NCI-H748 treated with DMSO at 0.1 percent for 48 hours (cell line): ENCODE measurements at regions not wholly inside any gene's neighbourhood (a gene's known extent, or its start where the extent isn't known, plus 50 kb on each side); places are given as distances from the start of the nearest gene placed in this dataset.

ENCODE experiments used
- DNase-seq: peaks from one replicate; lab custom pipeline; 2025; lab: John Stamatoyannopoulos, UW

DNA sequence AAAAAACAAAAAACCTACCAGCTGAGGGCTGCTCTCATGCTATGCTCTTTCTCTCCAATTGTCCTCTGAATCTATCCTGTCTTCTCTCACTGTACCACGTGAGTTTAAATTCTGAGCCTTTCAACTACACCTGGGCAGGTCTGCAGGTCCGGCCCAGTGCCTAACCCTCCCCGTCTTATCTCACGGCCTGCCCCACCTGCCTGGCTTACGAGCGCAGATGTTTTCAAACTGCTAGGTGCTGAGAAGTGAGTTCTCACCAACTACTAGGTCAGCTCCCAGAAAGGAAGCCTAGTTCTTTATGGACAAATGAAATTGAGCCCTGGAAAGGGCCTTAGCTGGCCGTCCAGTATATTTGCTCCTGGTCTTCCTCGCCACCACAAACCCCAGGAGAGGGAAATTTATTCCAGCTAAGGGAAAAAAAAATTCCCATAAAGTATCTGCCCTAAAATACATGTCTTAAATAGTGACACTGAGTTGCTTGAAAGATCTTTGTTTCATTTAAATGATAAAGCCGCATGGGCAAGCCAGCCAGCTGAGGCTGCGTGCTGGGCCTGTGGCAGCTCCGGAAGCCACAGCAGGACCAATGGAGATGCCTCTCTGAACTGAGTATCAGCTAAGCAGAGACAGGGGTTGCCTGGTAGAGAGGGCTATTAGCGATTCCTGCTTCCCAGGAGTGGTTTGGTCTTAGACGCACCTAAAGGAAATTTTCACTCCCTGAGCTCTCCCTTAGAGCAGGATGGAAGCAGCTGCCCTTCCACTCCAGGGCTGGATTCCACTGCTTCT, 92.5 kb upstream of the NCK2 start:
- DNase-seq = no peak

DNA sequence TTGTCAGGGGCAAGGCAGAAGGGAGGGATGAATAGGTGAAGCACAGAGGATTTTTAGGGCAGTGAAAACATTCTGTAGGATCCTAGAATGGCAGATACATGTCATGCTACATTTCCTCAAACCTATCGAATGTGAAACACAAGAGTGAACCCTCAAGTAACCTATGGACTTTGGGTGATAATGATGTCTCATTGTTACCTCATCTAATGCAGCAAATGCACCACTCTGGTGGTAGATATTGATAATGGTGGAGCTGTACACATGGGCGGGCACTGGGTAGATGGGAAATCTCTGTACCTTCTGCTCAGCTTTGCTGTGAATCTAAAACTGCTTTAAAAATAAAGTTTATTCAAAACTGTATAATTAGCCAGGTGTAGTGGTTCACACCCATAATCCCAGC, 95.2 kb upstream of the NCK2 start:
- no peak for DNase-seq

DNA sequence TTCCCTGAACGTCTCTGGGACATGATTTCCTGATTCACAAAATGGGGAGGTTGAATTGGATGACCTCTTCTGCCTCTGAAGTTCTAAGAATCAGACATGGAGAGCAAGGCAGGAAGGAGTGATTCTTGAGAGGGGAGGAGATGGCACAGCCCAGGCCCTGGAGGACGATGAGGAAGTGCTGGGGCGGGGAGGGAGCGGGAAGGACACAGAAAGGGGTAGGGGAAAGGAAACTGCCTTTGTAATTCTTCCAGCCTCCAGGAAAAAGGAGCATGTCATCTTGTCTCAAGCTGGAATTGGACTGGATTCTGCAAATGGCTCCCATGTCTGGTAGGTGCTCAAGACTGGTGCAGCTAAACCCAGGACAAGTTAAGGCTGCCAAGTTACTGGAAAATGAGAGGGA, 97.0 kb upstream of the NCK2 start:
- no peak for DNase-seq

DNA sequence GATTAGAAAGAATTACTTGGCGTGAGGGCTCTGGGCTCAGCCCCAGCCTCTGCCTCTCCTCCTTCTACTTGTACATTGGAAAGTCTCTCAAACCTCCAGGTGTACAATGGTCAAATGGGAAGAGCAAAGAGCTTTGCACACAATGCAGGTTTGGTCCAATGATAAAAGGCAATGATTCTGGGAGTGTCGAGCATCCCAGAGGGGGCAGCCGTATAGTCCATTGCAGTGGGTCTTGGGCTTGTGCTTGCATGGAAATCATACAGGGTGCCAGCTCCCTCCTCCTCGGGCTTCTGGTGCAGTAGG, 98.0 kb upstream of the NCK2 start:
- no peak for DNase-seq

DNA sequence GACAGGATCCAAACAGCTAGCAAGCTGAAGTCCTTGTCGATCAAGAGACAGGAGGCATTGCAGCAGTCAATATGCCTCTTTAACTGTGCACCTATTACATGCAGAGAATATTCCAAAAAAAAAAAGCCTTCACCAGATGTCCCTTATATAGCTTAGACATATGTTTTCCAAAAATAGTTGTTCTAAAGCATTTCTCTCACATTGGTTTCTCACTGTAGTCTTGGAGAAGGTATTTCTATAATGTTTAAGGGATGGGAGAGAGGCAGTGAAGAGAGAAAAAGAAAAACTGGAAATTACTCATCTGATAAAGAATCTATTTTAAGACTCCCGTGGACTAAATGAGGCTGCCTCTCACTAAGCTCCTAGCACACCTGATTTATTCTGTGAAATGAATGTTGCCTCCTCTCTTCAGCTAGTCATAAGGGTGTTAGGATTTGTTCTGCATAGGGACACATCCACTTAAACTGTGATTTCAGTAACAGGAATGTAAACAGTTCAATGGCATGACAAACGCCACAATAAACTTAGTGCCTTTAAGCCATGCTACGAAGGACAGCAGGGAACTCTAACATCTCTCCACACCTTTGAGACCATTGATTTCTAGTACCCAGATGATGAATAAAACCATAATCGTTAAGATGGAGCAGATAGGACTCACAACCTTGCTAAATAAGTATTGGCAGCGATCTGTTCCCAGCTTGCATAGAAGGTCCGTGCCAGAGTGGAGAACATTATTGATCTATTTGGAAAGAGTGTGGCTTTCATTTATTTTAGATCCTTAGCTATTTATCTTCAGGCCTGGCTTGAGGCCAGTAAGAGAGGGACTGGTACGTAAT, 98.6 kb upstream of the NCK2 start:
- no peak for DNase-seq

DNA sequence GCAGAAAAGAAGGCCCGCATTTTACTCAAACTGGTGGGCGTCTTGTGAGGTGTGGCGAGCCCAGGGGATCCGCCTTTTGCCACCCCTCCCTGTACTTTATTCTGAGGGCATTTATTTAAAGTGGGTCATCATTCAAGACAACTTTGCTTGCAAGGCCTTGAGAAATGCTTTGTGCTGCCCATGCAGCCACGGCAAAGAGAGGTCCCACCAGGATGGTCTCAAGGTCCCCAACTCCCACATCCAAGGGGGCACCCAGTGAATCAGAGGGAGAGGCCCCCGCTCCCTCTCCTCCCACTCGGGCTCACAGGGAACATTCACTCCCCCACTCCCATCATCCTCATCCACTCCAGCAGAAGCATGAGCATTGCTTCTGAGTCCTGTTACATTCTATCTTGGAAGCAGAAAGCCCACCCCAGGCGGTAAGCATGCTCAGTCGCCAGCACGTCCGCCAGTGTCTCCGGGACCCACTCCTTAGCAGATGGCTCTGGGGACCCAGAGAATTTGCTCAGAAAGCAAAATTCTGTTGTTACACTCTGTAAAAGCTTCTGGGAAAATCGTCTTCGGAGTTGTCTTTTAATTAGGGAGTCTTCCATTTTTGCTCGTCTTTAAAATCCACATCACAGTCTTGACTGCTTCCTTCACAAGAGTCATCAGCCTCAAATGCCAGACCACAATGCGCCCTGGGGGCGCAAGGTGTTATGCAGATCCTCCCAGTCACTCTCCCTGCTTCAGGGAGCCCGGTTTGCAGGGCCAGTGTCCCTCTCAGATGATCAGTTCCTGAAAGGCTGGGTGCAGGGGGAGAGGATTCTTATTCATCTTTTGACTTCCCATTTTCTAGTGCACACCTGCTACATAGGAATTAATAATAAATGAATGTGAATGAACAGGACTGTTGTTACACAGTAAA, 99.4 kb upstream of the NCK2 start:
- no peak for DNase-seq

DNA sequence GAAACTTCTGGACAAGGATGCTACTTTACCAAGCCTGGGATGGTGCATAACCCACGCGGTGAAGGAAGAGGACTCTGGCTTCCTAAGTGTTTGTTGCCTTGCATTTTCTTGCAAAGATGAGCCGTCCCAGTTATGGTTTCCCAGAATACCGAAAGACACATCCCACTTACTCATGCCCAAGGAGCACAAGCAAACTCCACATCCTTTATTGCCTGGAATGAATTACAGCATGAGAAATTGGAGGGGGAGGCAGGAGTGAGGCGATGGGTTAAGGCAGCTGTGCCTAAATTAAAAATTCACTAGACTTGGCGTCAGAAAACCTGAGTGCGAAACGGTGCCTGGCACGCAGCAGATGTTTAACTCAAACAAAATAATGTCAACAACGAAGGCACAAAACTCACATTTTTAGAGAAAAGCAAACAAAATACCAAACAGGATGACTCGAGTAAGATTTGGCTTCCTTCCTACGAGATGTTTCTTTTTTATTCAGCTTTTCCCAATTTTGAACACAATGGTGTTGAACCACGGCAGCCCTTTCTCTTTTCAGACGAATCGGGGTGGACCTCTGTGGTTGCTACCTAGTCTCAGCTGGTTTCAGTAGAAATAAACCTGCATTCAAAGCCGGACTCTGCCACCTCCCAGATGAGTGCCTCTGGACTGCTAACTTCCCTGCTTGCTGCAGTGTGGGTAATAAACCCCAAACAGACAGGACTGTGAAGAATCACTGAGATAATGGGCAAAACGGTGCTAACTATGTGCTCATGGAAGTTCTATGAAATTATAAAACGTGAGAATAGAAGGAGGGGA, 100.3 kb upstream of the NCK2 start:
- DNase-seq = peak; percentile 11

DNA sequence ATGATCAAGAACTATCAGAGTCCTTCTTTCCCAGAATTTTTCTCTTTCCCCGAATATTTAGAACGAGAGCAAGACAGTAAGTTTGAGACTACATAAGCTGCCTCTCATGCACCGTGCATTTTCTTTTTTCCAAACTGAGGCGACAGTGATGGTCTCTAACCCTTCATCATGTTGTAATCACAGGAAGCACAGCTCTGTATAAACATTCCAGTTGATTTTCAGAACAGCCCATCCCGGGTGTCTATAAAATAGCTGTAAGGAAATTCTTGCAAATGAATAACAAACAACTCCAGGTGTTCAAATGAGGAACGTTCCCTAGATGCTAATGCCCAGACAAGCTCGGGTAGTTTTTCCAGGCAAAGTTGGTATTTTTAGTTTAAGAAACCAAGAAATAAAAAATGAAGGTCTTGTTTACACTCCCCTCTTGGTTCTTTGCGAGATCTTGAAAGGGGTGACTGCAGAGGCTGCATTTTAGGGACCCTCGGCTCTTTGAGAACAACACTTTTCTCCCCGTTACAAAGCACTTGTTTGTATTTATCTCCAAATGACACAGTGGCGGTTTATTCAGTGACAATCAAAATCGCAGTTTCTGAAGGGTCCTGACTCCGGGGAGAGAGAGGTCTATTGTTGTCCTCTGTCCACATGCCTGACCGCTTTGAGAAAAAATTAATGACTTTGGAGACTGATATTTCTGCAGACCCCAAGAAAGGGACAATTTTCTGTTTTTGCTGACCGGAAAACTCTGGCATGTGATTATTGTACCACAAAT, 101.1 kb upstream of the NCK2 start:
- no peak for DNase-seq

DNA sequence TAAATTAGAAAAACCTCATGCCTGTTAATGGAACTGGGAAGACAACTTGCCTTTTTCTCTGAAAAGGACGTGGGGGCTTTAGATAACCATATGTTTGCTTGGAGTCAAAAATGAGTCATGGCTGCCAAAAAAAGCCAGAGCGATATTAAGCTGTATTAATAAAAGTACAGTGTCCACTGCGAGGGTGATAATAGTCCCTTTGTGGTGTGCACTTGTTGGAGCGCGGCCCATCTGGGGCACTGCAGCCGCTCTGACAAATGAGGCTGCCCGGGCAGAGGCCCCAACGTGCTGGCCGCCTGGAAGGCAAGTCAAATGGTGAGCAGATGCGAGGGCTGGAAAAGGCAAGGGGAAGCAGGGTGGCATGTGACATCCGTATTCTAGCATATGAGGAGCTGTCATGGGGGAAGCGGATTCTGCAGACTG, 103.3 kb upstream of the NCK2 start:
- no peak for DNase-seq

DNA sequence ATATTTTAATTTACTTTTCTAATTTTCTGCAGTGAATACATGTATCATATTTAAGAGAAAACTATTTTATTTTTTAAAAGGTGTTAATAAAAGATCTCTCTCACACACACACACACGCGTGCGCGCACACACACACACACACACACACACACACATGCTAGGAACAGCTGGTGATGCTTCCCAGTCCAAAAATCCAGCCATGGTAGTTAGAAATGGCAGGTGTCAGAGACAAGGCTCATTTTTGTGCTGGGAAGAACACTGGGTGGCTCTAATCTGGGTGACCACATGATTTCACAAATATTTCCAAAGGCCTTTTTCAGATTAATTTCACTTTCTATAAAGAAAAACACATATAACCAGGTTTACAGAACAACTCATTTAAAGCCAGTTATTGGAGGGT, 104.5 kb upstream of the NCK2 start:
- DNase-seq = no peak

DNA sequence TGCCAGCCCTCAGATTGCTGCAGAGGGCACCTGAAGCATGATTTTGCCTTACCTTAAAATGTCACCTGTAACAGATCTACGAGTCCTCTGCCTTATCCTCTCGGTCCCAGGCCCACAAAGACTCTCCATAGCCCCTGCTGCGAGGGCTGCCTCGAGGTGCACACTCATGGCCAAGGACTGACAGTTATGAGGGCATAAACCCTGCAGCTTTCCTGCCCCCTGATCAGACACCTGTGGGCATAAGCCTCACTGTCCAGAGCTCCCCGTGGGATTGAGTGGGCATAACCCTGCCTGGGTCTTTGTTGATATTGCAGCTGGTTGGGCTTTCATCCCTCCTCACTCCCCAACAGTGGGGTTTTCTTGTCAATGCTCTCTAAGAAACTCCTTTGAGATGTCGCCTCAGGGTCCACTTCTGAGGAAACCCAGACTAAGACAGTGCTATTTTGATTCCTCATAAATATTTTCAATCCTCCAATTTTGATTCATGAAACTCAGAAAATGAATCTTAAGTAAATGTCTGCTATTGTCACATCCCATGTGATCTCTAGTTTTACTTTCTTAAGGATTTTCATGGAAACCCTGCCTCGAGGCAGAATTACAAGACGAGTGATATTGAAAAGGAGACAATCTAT, 108.5 kb upstream of the NCK2 start:
- DNase-seq = no peak

DNA sequence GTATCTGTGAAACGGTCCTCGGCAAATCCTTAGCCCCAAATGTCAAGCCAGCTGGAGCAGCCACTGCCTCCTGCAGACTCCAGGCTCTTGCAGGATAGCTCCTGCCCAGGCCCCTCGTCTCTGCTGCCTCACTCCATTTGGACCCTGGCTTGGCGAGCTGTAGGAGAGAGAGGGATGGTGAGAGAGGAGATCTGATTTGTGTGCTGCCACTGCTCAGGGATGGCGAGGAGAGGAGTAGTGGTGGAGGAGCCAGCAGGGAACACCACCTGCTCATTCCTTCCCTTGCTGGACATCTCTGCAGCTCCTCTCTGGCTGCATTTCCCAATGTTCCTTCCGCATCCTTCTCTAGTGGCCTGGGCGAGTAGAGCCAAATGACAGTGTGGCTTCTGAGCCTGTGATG, 109.1 kb upstream of the NCK2 start:
- no peak for DNase-seq

DNA sequence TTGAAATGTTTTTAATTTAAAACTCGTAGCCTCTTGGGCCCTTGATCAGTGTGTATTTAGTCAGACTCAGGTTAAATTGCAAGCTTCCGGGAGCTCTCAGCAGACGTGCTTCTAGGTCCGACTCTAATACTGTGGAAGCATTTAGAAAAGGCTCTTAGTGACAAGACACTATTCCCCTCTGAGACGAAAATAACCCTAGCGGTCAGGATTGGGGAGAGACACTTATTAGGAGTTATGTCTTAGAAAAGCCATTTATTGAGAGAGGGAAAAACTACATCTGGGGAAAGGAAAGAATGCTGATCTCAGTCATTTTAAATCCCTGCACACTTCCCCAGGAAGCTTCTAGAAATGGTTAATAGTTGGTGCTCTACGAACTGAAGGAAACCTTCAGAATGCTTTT, 110.5 kb upstream of the NCK2 start:
- no peak for DNase-seq

DNA sequence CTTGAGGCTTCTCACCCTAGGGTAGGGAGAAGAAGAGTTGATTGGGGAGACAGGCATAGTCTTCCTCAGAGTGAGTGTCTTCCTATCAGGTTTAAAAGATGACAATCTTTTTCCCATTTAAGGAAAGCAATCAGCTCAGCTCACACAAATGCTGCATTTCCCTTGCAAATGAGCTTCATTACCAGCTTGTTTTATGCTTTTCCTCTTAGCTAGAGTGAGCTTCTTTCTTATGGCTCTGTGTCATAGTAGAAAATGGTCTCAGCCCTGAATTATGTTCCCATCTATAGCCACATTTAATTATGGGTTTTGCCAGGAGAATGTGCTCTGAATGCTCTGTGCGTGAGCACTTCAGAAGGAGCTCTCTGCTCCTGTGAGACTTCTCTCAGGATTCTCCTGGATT, 112.8 kb upstream of the NCK2 start:
- no peak for DNase-seq

DNA sequence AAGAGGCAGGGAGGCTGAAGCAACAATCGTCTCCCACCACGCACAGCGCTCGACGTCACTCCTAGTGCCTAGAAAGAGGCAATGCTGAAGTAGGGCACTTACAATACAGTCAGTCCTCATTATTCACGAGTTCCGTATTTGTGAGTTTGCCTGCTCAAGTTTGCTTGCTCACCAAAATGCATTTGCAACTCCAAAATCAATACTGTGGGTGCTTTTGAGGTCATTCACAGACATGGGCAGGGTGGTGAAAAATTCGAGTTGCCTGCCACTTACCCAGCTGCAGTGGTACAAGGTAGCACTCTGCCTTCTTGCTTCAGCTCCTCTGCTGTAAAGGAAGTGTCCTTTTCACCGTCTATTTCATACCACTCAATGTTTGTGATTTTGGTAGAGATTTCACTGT, 113.7 kb upstream of the NCK2 start:
- no peak for DNase-seq

DNA sequence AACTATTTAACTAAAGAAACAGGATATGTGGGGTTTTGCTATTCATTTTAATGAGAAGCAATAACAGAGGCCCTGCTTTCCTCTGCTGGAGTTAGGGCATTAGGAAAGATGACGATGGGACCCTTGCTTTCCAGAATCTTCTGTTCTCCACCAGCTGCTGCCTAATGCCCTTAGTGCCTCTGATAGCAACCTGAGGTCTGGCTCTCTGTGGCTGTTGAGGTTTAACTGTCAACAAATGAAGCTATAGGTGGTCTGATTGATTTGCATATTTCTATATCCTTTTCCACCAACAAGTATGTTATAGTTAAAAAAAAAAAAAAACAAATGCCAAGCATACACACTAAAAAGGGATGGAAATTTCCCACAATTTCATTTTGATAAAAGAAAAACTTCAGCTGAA, 115.1 kb upstream of the NCK2 start:
- DNase-seq = no peak

DNA sequence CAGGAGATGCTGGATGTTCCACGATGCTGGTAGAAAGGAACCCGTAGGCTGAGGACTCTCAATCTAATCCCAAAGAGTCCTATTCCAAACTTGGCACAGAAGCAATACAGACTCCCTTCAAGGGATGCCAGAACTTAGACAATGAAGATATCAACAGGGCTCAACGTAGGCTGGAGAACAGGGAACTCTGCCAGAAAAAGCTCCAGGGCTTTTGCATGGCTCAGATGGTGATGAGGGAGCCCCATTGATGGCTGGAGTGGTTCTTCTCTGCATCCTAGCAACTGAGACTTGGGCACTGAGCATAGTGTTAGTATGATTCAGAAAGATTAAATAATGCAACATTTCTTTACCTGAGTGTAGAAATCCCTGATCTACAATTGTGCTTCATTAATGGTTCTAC, 117.2 kb upstream of the NCK2 start:
- DNase-seq = no peak

DNA sequence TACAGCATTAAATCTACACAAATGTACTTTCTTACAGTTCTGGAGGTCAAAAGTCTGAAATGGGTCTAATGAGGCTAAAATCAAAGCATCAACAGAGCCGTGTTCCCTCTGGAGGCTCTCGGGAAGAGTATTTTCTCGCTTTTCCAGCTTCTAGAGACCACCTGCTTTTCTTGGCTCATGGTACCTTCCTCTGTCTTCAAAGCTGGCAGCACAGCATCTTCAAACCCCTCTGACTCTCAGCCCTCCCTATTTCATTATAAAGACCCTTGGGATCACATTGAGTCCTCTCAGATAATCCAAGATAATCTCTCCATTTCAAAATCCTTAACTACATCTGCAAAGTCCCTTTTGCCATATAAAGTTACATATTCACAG, 117.8 kb upstream of the NCK2 start:
- no peak for DNase-seq

DNA sequence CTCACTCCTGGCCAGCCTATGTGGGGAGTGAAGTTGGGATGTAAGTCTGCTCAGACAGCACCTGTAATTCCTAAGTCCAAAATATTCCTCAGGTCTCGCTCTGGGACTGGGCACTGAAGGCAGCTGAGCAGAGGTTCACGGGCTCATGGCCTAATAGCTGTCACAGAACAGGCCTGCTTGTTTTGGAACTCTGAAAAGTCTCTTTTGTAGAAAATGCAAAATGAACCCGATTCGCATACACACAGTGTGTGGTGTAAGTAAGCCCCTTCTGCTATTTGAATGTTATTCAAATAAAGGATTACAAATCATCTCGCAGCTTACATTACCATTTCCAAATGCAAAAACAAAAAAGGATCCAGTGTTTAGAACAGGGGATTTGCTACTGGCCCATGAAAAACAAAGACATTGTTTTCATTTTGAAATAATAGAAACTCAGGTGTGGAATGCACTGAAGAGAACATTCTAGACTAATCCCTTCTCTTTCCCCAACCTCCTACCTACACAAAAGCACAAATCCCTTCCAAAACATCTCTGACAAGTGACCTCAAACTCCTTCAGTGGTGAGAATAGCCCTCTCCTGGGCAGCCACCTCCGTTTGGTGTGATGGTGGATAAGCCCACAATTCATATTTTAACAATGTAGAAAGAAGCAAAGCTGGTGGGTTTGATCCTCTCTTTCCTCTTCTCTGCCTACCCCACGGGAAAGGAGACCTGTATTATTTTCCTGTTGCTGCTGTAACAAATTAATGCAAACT, 118.3 kb upstream of the NCK2 start:
- DNase-seq = no peak

DNA sequence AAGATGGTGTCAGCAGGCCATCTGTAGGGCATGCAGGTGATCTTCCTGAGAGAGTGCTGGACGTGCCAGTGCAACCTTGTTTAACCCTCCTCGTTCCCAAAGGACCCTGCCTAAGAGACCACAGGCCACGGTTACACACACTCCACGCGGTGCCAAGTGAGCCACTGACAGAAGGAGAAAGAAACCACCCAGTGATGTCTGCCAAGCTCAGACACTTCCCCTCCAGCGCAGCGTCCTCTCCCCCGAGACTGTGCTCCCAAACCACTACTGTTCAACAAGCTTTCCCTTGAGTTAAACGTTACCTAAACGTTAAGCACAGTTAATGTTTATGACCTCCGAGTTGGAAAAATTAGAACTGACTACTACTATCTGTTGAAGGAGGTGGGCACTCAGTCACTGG, 119.1 kb upstream of the NCK2 start:
- no peak for DNase-seq
